ENCODE measurements at regions not wholly inside any gene's neighbourhood (a gene's known extent, or its start where the extent isn't known, plus 50 kb on each side); places are given as distances from the start of the nearest gene placed in this dataset.
A peak's percentile ranks its signal among the peaks of the same experiment; 100 is the strongest.
"Not testable (repeated sequence)": the region's sequence is repeated elsewhere in the genome, so short reads cannot be mapped to it uniquely, and the experiment has no call there.

DNA sequence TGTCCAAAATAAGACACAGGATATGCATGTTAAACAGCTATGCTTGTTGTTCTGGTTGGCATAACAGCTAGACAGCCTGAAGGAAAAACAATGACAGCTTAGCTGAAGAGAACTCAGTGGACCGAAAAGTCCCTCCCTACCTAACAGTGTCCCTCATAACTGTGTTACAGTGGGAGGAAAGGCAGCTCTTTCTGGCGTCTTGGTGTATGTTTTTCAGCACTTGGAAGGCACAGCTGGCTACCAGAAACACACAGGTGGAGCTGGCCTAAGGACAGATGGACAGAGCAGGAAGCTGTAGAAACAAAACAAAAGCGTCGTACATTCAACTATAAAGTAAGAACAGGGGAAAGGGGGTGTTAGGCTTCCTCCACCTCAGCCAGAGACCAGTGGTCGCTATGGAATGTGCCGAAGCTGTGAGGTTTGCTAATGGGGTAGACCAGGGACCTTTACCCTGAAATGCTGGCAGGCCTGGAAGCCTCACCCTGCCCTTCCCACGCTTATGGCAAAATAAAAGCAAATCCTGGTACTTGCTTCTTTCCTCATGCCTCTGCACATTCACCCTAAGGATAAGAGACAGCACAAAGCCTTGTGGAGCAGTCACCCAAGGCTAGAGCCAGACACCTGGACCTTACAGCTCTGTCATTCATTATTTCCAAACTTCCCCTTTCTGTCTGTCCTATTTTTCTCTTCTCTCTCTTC lies 103.5 kb upstream of the TRIB2 start:
- no peak for DNase-seq

DNA sequence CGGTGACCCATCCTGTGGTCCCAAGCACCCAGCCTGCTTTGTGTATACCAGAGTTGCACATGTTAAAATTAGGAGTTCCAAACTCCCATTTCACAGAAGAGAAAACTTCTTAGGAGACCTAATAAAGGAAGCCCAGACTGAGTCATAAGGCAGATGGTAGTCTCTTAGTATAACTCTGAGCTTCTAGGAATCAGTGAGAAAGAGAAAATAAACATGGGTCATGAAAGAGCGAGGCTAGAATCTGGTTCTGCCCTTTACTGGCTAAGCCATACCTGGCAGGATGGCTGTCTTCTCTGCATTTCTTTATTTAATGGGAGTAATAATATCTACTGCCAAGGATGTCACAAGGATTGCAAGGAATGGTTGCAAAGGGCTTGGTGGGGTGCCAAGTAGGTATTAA lies 101.2 kb upstream of the TRIB2 start:
- DNase-seq, result no peak

DNA sequence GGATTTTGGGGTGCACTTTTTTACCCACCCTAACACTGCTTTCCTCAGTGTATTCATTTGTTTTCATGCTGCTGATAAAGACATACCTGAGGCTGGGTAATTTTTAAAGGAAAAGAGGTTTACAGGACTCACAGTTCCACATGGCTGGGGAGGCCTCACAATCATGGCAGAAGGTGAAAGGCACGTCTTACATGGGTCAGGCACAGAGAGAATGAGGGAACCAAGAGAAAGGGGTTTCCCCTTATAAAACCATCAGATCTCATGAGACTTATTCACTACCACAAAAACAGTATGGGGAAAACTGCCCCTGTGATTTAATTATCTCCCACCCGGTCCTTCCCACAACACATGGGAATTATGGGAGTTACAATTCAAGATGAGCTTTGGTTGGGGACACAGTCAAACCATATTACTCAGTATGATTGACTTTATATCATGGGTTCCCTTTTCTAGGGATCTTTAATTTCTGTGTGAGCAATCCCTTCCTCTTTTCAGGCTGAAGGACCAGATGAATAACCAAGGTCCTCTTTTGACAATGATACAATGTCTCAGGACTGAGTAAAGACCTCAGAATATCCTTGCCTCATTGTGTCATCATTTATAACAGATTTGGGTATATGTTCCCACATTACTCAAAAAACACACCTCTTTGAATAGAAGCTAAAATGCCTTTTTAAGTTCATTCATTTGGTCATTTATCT lies 100.1 kb upstream of the TRIB2 start:
- DNase-seq, result no peak

DNA sequence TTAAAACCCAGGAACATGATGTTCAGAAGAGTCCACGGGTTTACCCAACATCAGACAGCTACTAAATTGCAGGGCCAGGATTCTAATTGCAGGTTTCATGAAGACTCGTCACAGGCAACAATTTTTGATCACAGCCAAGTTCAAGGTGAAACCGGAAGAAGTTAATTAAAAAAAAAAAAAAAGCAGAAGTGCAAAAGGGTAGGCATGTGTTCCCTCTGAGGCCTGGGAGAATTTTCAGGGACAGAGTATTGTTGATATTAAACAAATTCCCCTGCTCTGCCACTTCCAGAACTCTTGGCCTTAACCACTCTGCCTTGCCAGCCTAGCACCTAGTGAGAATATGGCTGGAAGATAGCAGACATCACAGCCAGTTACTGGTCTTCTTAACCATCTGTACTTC lies 99.4 kb upstream of the TRIB2 start:
- DNase-seq, result no peak

DNA sequence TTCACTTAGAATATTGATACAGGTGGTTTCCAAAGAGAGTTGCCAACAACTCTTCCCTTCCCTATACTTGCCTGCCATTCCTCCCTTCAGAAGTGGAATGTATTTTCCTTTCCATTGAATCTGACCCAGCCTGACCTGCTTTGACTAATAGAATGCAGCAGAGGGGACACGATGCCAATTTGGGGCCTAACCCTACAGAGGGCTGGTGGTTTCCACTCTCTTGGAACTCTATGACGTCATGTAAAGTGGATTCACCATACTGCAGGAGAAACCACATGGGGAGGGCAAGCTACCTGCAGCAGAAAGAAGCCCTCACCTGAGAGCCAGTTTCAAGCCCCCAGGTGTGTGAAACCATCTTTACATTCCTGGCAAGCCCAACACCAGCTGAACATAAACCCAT lies 98.9 kb upstream of the TRIB2 start:
- no peak for DNase-seq

DNA sequence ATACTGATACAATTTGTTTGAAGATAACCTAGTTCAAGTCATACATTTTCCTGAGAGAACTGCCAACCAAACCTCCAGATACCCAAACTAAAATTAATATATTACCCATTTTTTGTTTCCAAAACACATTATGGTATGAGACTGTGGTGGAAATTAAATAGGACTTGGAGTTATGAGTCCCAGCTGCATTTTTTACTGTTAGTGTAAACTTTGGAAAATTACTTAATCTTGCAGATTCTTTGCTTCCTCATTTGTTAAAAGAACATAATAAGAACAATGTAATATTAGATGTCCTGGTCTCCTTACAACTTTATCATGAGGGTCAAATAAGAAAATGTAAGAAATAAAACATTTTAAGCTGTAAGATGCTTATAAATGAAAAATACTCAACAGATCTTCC lies 98.2 kb upstream of the TRIB2 start:
- no peak for DNase-seq

DNA sequence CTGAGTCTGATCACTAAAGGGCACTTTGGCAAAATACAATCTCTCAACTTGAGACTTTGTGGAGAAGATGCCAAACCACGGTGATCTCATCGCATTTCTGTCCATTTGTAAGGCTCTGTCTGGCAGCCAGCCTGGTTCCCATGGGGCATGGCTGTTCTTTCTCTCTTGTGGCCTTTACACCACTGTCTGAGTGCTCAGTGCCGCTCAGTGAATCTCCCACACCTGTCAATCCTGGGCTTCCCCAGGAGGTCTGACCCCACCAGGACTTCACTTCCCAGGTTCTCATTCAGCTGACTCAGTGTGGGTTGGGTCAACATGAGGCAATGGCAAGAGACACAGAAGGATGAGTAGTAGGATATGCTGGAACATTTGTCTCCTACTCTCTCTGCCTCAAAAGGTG lies 96.8 kb upstream of the TRIB2 start:
- DNase-seq, result no peak

DNA sequence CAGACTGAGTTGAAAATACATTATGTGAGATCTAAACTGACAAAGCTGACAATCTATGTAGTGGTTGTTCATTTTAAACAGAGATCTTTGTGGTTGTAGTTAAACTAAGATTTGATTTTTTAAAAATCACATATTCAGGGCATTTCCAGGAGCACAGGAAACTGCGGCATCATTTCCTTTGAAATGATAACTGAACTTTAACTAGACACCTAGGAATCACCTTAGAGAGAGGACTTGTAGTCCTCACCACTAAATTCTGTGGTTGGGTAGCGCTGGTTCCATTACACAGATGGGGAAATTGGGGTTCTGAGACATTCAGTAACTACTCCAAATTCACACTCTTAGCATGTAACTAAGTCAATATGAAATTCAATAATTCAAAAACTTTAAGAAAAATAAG lies 96.0 kb upstream of the TRIB2 start:
- no peak for DNase-seq

DNA sequence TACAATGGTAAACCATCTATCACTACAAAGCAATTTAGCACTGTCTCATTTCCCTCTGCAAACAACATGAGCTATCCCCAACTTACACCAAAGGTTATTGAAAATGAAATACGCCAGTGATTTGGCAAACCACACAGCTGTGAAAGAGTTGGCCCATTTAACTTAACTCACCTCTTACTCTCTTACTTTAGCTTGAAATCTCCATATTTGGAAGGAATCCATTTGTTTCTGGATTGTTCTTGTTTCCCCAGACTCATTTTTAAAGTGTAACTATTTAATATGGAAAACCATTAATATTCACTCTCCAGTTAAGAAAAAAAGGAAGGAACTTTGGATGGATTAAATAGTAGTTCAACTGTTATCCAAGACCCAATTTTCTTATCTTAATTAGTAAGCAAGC lies 93.7 kb upstream of the TRIB2 start:
- DNase-seq, result no peak

DNA sequence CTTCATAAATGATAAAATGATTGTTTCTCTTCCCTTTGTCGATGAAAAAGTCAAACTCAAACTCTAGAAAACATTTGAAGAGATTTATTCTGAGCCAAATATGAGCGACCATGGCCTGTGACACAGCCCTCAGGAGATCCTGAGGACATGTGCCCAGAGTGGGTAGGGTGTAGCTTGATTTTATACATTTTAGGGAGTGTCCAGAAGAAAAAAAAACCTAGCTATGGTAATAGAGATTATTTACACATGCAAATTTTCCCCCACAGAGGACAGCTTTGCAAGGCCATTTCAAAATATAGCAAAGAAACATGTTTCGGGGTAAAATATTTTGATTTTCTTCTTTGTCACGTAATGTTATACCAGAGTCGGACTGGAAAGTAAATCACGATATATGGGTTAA lies 92.4 kb upstream of the TRIB2 start:
- DNase-seq, result no peak

DNA sequence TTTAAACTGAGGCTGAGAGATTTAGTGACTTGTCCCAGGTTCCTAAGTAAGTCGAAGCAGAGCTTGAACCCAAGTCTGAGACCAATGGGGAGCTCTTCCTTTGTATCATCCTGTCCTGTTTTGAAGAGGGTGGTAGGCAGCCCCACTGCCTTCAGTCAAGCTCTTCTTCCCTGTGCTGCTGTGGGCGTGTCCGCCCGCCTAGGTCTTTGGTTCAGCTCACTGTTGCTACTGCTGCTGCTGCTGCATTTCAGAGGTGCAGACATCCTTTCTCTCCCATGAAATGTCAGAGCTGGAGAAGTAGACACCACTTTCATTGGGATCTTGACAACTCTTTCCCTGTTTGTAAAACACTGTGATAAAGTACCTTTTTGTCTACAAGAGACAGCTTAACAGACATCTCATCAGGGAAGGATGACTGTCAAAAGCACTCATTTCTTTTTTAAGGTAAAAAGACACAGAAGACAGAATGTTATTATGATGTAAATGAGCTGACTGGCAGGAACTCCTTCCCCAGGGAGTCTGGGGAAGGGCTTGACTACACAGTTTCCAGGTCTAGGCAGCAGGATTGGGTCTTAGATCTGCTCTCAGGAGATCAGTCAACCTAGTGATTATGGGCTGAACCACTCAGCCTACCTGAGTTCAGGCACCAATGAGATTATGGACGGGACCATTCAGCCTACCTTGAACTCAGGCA lies 91.7 kb upstream of the TRIB2 start:
- DNase-seq, result no peak

DNA sequence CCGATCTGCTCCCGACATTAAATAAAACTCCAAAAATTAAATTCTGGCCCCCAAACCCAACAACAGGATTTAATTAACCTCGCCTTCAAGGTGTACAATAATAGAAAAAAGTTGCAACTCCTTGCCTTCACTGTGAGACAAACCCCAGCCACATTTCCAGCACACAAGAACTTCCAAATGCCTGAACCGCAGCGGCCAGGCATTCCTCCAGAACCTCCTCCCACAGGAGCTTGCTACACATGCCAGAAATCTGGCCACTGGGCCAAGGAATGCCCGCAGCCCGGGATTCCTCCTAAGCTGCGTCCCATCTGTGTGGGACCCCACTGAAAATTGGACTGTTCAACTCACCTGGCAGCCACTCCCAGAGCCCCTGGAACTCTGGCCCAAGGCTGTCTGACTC lies 88.2 kb upstream of the TRIB2 start:
- DNase-seq, result not testable (repeated sequence)

DNA sequence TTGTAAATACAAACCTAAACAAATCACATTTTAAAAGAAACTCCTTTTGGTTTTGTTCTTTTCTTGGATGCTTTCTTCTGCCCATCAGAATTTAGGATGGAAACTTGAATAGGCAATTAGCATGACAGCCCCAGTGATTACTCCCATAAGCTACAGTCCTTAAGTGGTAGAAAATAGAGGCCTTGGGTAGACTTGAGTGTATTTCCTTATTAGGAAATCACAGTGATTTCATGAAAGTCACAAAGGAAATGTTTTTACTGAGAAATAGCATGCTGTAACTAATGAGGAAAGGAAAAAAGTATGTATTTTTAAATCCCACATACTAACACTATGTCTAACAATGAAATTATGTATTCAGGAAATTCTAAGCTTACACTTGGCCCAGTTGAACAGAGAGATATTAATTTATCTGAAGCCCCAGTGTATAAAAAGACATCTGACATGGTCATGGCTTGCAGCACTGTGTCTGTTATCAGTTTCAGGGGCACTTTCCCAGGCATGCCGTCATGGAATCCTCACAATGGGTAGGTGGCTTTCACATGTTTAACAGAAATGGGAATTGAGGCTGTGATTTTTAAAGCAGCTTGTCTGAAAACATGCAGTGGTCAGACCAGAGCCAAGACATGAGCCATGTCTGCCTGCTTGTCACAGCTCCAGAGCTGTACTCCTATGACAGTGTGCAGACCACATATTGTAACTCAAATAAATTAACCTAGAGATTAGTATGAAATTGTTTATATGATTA lies 79.7 kb upstream of the TRIB2 start:
- no peak for DNase-seq

DNA sequence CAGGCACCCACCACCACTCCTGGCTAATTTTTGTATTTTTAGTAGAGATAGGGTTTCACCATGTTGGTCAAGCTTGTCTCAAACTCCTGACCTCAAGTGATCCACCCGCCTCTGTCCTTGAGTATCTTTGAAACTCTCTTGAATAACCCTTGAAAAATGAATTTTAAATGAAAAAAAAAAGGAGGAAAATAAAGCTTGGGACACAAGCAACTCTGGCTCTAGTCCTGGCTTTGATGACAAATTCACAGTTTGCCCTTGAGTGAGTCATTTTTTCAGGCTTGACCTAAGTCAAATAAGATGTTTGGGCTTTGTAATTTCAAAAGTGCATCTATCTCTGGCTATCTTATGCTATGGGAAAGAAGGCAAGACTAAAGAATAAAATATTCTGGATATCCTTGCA lies 79.0 kb upstream of the TRIB2 start:
- DNase-seq, result no peak

DNA sequence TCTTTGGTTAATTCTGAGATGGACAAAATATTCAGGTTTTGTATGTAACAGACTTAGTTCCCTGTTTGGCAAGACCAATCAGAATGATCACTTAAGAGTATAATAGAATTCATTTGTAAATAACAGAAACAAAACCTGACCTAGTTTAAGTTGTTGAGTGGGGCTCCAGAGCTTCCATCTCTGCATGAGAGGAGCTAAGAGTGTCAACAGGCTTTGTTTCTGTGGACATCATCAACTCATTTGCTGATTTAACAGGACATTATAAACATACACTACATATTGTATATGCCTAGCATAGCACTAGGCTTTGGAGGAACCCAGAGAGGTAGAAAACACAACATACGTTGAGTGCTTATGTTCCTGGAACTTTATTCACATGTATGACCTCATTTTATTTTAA lies 75.3 kb upstream of the TRIB2 start:
- peak; percentile 65 for DNase-seq

DNA sequence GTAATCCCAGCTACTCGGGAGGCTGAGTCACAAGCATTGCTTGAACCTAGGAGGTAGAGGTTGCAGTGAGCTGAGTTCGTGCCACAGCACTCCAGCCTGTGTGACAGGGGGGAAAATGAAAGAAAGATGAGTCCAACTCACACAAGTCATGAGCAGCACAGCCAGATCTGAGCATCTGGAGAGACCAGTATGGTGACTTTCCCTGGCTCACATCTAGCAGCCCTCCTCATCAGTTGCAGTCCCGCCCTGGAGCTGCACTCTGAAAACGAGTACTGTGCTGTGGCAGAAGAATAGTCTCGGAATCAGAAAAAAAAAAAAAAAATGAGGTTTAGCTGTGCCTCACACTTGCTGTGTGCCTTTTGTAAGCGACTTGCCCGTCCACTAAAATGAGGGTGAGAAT lies 74.4 kb upstream of the TRIB2 start:
- DNase-seq, result no peak

DNA sequence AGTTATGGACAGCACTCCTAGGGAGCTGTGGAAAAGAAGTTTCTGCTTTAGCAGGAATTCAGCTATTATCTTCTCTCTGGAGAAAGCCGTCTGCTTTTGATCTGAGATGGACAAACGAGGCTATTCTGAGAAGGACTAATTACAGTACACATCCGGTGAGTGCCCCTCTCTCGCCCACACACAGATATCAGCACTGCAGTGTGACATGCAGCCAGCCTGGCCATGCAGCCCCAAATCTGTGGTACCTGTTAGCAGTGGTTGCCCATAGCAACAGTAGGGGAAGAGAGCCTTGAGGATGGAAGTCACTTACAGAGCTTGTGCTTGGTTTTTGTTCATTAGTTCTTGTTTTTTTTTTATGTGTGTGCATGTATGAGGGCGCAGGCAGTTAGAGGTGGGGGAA lies 73.9 kb upstream of the TRIB2 start:
- no peak for DNase-seq

DNA sequence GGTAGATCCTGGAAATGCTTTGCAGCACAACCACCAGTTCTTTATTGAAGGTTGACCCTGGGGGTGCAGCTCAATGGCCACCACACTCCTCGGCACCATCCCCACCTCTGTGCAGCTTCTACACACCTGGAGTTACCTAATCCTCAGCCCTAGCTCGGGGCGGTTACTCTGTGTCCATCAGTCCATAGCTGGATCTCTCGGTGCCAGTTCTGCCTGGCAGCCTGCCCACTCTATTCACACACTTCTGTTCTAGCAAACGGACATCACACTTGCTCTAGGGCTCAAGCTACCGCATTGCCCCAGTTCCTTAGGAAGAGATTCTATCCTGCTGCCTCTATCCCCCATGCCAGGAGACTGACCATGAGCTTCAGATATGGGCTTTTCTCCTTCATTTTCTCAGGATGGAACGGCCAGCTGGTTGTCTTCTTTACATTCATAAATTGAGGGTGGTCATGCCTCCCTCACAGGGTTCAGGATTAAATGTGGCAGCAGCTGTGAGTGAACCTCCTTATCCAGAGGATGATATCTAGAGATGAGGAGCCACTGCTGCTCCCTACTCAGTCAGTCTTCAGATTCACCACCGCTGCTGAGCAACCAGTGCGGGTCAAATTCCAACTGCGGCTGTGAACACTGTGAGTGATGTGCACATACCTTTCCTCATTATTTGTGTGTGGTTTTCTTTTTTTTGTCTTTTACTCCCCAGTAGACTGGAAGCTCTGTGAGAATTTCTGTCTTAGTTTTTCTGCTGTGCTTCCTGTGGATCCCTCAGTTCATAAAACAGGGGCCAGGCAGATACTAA lies 66.9 kb upstream of the TRIB2 start:
- DNase-seq, result peak; percentile 10

DNA sequence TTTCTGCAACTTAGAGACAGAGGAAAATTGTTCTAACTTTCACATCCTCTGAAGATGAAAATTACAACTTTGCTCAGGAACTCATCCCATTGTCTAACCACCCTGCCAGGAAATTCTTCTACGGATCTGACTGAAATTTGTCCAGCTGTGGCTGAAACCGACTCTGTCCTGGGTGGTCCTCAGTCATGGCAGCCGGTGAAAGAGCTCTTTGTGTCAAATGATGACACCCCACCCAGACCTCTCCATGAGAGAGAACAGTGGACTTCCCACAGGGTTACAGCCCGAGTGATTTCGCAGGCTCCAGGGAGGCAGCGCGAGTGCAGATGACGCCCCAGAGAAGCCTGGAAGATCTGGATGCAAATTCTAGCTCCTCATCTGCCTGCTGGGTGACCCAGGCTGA lies 65.1 kb upstream of the TRIB2 start:
- no peak for DNase-seq

DNA sequence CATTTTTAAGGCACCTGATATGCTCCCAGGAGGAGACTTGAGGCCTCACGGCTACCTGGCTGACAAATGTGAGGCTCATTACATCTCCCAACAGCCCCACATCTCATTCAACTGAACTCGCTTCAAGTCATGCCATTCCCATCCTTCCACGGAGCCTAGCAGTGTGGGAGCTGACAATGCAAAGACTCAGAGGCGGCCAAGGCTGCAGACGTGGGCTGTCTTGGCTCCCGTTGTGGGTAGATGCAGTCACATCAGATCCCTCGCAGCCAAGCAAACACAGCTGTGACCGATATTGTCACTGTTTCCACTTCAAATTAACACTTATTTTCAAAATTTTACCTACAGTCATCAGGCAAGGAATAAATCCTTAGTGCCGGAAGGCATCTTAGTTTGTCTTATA lies 64.0 kb upstream of the TRIB2 start:
- no peak for DNase-seq

DNA sequence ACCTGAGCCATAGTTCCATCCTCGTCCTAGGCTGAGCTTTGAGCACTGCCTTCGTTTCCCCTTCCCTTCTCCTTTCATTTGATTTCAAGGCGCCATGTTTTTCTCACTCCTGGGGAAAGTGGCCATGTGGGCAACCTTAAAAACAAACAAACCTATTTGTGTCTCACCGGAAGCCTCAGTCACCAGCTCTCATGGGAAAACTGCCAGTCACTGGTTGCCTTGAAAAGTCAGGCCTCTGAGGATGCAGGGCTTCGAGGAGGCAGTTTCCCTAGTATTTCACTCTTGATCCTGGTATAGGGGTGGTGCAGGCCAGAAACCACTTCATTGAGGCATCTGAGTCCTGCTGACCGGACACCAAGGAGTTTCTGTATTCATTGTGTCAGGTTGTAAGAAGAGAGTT lies 59.2 kb upstream of the TRIB2 start:
- no peak for DNase-seq

DNA sequence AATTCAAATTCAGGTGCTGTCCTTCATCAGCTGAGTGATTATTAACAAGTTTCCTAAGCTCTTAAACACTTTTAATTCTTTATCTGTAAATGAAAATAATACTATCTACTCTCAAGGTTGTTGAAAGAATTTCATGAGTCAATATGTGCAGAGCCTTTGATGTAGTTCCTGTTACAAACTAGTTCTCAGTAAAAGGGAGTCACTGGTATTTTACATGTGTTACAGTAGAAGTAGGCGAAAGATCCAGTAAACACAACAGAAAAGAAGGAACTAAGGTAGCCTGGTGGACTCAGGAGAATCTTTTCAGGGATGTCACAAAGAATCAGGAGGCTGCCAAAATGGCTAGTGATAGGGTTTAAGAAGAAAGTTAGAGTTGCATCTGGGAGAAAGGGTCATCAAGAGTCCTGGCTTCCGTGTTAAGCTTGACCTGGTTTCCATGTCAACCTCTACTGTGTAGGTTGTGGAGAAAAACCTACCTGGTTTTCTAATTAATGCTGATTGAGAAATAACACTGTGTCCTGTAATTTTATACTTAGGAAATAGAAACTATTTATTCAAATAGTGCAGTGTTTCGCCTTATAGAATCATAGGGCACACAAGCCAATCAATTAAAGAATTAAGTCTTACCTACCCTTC lies 58.3 kb upstream of the TRIB2 start:
- no peak for DNase-seq

Data from NCI-H2029 (cell line).